LNCaP clone FGC (cell line): ENCODE measurements at regions not wholly inside any gene's neighbourhood (a gene's known extent, or its start where the extent isn't known, plus 50 kb on each side); places are given as distances from the start of the nearest gene placed in this dataset.

Experiments
- DNase-seq: peaks from one replicate; pipeline ENCODE4 v3.0.0-alpha.2; 2011; ENCODE audit warnings: low read depth
- H3K4me3 ChIP-seq: 2 replicates; pipeline ENCODE4 v1.5.1; 2011; ENCODE audit warnings: mild to moderate bottlenecking, low read depth, low read length, control low read depth
- TF ChIP-seq, protein P1 (sequence below): IDR thresholded peaks from 2 replicates; pipeline ENCODE4 v1.5.1; 2012; ENCODE audit warnings: mild to moderate bottlenecking; ENCODE audit not compliant: control insufficient read depth, insufficient read depth; ENCODE audit errors: extremely low read depth

DNA sequence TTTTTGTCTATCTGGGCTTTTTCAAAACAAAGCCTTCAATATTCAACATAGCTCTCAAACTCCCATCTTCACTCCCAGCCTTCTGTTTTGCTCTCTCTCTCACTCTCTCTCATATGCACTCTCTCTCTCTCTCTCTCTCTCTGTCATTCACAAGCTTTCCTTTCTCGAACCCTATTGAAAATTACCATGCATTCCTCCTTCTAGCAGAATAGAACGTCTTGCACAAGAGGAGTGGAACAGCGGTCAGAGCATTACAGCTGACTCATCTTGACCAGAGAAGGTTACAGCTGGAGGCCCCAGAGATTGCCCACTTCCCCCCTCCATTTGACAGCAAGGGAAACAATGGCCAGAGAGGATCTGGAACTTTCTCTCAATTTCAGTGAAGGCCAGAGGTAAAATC lies 51.0 kb upstream of the LIFR start:
- DNase-seq: no peak
- TF ChIP-seq, protein P1, sequence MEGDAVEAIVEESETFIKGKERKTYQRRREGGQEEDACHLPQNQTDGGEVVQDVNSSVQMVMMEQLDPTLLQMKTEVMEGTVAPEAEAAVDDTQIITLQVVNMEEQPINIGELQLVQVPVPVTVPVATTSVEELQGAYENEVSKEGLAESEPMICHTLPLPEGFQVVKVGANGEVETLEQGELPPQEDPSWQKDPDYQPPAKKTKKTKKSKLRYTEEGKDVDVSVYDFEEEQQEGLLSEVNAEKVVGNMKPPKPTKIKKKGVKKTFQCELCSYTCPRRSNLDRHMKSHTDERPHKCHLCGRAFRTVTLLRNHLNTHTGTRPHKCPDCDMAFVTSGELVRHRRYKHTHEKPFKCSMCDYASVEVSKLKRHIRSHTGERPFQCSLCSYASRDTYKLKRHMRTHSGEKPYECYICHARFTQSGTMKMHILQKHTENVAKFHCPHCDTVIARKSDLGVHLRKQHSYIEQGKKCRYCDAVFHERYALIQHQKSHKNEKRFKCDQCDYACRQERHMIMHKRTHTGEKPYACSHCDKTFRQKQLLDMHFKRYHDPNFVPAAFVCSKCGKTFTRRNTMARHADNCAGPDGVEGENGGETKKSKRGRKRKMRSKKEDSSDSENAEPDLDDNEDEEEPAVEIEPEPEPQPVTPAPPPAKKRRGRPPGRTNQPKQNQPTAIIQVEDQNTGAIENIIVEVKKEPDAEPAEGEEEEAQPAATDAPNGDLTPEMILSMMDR: no peak

DNA sequence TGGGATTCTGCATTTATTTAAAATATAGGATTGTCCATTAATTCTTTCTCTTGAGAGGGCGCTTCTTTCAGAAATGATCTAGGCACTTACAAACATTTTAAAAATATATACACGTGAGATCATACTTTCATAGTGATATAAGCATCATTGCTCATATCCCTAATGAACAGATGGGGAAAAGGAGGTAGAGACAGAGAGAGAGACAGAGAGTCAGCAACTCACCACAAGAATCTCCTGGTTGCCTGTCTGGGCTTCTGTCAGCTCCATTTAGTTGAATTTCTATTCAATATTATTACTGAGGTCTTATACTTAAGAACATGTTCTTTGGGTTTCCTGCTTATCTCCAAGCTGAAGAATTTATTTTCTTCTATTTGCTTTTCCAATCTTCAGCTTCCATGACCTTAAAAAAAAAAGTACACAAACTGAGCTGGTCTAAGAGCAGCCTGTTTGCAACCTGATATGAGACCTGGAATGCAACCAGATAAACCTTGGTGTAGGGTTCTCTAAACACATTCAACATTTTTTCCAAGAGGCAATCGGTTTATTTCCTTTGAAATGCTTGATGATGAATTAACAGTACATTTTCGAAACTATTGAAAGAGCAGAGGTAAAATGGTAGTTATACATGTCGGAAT lies 51.6 kb upstream of the LIFR start:
- TF ChIP-seq, protein P1: no peak
- H3K4me3 ChIP-seq: peak overlapping the region; percentile 2; the same call in 1 of the 2 replicates
- DNase-seq: peak; percentile 66

More for the DNA sequence above, 51.0 kb upstream of the LIFR start:
- no peak overlapping the region for H3K4me3 ChIP-seq

DNA sequence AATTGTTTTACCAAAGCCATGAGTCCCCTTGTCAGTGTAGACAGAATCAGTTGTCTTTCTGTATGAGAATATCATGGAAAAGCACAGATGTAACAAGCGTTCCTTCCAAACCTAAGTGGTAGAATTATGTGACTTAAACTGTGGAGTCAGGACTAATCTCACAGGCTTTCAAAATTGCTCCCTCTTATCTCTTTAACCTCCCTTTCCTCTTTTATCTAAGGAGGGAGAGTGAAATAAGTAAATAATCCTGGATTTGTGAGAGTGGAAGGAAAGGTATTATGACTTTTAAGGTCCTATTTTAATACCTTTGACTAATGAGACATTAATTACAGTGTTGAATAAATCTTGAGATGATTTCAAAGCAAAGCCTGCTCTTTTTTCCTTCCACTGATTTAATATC lies 52.4 kb upstream of the LIFR start:
- DNase-seq: no peak
- TF ChIP-seq, protein P1: no peak

DNA sequence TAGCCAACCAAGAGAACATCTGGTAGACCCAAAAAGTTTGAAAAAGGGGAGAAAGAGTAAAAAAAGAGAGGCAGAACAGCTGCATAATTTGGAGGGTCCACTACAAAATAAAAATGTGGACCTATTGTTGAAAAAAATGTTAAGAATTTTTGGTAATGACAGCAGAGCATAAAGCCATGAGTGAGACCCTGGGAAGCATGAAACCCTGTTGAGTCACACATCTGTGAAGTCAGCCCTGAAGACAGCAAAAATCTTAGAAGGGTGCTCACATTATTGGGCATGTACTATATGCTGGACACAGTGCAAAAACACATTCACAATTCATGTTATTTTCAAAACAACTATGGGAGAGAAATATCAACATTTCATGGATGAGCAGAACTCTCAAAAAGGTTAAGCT lies 56.4 kb upstream of the LIFR start:
- DNase-seq: no peak
- H3K4me3 ChIP-seq: no peak overlapping the region
- TF ChIP-seq, protein P1: no peak

More for the DNA sequence above, 52.4 kb upstream of the LIFR start:
- no peak overlapping the region for H3K4me3 ChIP-seq

DNA sequence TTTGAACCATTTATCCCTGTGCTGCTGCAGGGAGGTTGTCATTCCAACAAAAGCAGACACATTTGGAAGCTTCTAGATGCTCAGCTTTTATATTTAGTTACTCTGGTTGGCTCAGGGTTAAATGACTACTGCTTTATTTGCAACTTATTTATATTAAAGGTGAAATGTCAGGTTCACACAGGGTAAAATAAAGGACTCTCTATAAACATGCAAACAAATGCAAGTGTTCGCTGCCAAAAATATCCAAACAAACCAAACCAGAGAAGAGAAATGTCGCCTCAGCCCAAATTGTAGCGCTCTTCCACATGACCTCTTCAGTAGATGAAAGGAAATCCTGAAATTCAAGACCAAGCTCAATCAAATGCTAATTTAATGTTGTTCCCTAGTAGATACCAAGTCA lies 57.0 kb upstream of the LIFR start:
- TF ChIP-seq, protein P1: no peak
- H3K4me3 ChIP-seq: peak overlapping the region; percentile 28
- DNase-seq: peak; percentile 71

DNA sequence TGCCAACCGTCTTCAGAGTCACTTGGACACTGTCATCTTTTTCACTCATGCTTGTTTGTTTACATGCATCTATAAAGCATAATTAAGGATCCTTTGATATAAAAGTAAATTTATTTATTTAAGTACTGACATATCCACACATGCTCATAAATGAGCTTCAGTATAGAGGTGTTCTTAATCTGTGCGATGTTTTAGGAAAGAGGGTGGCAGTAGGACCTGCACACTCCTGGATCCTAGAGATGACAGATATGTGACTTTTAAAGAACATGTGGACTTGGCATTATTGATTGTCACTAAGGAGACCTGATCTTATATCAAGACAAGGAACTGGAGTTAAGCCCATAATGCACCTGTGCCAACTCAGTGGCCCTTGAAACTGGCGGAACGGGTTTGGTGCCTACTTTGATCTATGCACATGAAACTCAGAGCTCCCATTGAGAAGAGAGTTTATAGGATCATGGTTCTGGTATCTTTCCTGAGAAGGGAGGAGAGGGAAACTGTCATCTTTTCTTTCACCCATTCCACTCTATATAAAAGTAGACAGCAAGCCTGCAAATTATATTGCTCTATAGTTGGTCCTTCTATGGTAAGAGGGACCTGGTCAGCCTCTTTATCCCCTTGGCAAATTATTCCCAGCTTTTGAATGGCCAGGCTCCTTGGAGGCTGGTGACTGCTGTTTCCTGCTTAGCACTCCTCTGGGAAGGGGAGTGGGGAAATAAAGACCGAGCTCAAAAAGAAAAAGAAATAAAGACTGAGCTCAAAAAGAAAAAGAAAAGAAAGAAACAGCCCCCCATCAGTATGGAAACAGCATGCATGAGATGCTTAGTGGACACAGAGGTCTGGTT lies 57.8 kb upstream of the LIFR start:
- H3K4me3 ChIP-seq: peak overlapping the region; percentile 28
- TF ChIP-seq, protein P1: no peak
- peak; percentile 99 for DNase-seq
